ENCODE measurements at regions not wholly inside any gene's neighbourhood (a gene's known extent, or its start where the extent isn't known, plus 50 kb on each side); places are given as distances from the start of the nearest gene placed in this dataset.

- TF ChIP-seq CTCF (IDR thresholded peaks at IDR 0.05) (no peak), POLR2A (IDR thresholded peaks at IDR 0.05) (no peak), POLR2AphosphoS5 (IDR thresholded peaks at IDR 0.05) (no peak)
These were observed 198.9 kb upstream of the SH3BP4 start for GRCh38 chr2:234752966-234753365.

Measured in transverse colon (tissue), 4 donors.